ENCODE measurements at regions not wholly inside any gene's neighbourhood (a gene's known extent, or its start where the extent isn't known, plus 50 kb on each side); places are given as distances from the start of the nearest gene placed in this dataset.

- DNase-seq: no peak
Observed at GRCh38 chr3:150080058-150080730, 109.5 kb upstream of the PFN2 start.

GRCh38 chr3:150079029-150079739 is 108.5 kb upstream of the PFN2 start:
- no peak for DNase-seq

DNA sequence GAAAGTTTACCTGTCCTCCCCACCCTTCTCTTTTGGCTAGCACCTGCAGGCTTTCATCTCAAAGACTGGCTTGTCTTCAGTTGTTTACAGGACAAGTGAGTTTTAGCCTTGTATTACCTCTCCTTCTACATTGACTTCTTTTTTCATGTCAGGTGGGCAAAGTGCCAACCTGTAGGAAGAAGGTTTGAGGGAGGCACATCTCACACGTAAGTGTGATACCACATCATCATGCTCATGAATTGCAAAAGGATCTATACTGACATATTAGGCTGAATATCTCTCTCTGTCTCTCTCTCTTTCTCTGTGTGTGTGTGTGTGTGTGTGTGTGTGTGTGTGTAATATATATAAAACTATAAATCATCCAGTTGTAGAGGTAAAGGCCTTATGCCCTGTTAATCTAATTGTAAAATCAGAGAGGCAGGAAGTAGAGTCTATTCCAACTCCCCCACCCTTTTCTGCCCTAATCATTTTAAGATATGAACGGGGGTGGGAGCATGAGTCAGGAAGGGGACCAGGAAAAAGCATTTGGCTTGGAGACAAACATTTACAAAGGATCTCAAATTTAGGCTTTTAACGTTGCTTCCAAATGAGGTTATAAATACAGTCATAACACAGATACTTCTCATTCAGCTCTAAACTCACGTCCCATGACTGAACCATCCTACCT is 107.0 kb upstream of the PFN2 start:
- no peak for DNase-seq

- no peak for DNase-seq
Observed at GRCh38 chr3:150077107-150077506, 106.4 kb upstream of the PFN2 start.

DNA sequence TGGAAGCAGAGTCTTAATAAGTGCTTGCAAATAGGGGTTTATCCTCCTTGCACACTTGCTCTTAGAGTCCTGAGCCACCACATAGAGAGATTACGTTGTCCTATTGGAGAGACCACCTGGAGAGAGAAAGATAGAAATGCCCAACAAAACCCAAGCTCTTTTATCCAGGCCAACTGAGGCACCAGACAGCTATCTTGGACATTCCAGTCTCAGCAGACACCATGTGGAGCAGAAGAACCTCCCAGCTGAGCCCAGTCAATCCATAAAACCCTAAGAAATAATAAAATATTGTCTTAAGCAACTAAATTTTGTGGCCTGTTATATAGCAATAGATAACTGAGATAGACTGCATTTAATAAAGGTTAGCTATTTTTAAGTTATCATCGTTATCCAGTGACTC is 105.7 kb upstream of the PFN2 start:
- DNase-seq: no peak

- no peak for DNase-seq
Observed at GRCh38 chr3:150075417-150075865, 104.7 kb upstream of the PFN2 start.

GRCh38 chr3:150074697-150075416 is 104.2 kb upstream of the PFN2 start:
- no peak for DNase-seq

- no peak for DNase-seq
Observed at GRCh38 chr3:150074277-150074676, 103.6 kb upstream of the PFN2 start.

- DNase-seq: no peak
Observed at GRCh38 chr3:150073513-150073912, 102.8 kb upstream of the PFN2 start.

GRCh38 chr3:150073031-150073430 is 102.3 kb upstream of the PFN2 start:
- no peak for DNase-seq

GRCh38 chr3:150072576-150072975 is 101.9 kb upstream of the PFN2 start:
- no peak for DNase-seq

GRCh38 chr3:150070271-150070670 is 99.6 kb upstream of the PFN2 start:
- no peak for DNase-seq

DNA sequence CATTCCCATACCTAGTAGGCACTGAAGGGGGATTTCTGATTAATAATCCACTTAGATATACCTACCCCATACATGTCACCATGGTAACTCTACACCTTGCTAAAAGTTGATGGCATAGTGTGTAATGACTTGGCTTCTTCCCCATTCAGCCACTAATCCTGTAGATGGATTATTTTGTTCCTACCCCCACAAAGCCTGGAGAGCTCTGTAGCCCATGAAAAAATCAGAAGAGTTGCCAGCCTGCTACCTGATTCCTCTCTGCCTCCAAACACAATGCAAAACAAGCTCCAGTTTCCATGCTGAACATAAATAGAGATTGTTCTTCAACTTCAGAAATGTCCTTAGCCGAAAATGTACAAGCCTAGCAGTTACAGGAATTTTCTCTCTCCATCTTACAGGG is 98.9 kb upstream of the PFN2 start:
- no peak for DNase-seq

DNA sequence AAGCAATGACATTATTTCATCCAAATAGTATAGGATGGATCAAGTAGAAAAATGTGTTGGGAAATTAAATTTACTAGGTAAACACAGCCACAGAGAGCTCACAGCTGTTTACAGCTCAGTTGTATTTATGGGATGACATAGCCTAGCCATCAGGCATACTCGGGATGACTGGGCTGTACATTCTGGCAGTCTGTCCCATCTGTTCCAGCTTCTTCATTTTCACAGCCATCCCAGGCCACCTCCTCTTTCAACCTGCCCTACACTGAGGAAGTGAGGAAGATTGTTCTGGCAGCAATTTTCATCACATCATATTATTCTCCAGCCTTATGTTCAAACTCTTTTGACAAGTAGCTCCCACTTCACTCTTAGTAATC is 98.4 kb upstream of the PFN2 start:
- DNase-seq: no peak

GRCh38 chr3:150068440-150069153 is 97.9 kb upstream of the PFN2 start:
- no peak for DNase-seq

- no peak for DNase-seq
Observed at GRCh38 chr3:150067561-150067960, 96.9 kb upstream of the PFN2 start.

DNA sequence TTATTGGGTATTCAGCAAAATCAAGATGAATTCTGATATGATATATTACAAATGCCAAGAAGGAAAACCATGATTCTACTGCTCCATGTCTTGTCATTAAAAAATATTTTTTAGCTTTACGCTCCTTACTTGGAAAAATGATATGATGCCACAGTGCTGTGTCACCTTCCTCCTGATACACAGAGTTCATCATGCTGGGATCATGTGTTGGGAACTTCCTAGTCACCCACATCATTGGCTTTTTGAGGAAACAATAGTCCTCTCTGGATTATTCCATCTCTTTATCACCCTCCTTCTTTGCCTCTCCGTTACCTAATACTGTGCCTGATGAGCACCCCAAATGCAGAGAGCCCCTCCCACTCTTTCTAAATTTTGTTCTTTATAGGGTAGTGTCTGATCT is 94.3 kb upstream of the PFN2 start:
- DNase-seq: no peak

- no peak for DNase-seq
Observed at GRCh38 chr3:150063237-150063636, 92.5 kb upstream of the PFN2 start.

DNA sequence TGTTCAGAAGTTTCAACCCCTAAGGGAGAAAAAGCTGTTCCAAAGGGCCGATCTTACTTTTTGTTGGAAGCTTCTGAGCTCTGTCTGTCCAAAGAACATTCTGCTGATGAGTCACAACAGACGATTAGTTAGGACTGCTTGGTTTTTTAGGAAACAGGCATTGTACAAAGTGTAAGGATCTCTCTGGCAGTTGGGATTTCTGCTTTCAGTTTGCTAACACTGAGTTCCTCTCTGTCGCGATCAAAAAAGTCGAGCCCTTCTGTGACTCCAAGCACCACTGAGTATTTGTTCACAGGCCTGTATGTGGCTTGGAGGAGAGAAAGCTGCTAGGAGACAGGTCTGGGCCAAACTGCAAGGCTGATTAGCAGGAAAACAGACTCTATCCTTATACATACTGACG is 91.8 kb upstream of the PFN2 start:
- no peak for DNase-seq

DNA sequence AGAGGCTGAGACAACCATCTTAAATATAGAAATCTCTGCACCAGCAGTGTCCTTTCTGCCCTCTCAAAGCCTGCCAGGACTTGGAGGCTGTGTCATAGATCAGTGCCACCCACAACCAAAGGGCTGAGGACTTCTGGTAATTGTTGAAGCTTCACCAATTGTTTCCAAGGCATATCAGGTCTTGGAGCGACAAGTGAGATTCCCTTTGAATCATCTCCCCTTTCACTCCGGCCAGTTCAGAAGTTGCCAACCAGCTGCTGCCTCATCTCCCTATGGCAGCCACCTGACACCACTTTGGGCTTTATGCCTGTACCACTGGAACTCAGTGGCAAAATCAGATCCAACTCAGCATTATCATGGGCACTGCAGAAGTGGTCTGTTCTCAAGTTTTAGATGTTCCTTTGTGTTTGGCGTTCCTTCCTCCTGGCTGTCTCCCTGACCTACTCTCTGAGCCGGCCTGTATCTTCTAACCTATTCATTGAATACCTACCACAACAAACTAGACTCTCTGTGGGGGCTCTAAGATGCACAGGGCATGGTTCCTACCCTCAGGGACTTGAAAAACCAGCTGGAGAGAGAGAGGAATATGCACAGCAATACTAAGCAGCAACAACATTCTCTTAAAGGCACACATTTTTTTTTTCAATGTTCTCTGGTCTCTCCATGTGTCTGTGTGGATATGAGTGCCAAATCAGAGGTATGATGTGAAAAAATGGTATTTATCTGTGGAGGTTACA is 90.8 kb upstream of the PFN2 start:
- DNase-seq: no peak

- DNase-seq: no peak
Observed at GRCh38 chr3:150059729-150060128, 89.0 kb upstream of the PFN2 start.

DNA sequence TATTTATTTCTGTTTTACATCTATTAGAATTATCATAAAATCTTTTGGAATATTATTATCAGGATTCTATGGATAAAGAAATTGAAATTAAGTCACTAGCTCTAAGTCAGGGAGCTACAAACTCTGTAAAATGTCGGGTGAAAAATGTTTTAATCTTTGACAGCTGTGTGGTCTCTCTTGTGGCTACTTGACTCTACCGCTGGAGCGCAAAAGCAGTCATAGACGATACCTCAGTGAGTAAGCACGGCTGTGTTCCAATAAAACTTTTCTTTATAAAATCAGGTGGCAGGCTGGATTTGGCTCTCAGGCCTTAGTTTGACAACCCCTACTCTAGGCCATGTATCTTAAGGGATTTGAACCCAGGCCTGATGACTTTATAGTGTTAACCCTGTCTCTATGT is 88.5 kb upstream of the PFN2 start:
- DNase-seq: no peak

Data from CD4-positive, alpha-beta T cell treated with Interferon alpha-2 for 1 hour (primary cell).